ENCODE measurements at regions not wholly inside any gene's neighbourhood (a gene's known extent, or its start where the extent isn't known, plus 50 kb on each side); places are given as distances from the start of the nearest gene placed in this dataset.

GRCh38 chr2:100208141-100208770, 65.9 kb upstream of the AFF3 start:
- intact Hi-C loops (cut with DNase I): no loop called here
- no peaks in the 10 kb centered on the region for H3K36me3 ChIP-seq (ENCODE audit: control insufficient read depth in 1 of 2, insufficient read depth in 2 of 2, low read length in 1 of 2)
- no peaks in the 10 kb centered on the region for H3K27me3 ChIP-seq (ENCODE audit: control insufficient read depth in 1 of 2, insufficient read depth in 2 of 2, low read length in 1 of 2)
- WGBS, 2 donors: 89% methylated on average over 13 of the region's 13 CpGs
- H3K9me3 ChIP-seq (ENCODE audit: control insufficient read depth, low read length): no peaks in the 10 kb centered on the region
- no peaks in the 10 kb centered on the region for H3K4me1 ChIP-seq (ENCODE audit: control insufficient read depth in 1 of 2, insufficient read depth in 2 of 2, low read length in 2 of 2)
- no peak overlapping the region for H3K27ac ChIP-seq (ENCODE audit: low read depth in 1 of 2, low read length in 2 of 2)
- ATAC-seq (ENCODE audit: low FRiP score) (no peak), DNase-seq (no peak)
- H3K4me3 ChIP-seq (ENCODE audit: low read length in 2 of 2): no peak overlapping the region

GRCh38 chr2:100207411-100207885, 65.1 kb upstream of the AFF3 start:
- no peak overlapping the region for H3K27ac ChIP-seq (ENCODE audit: low read depth in 1 of 2, low read length in 2 of 2)
- WGBS, 2 donors: 61 to 63% methylated on average over 6 of the region's 6 CpGs
- H3K9me3 ChIP-seq (ENCODE audit: control insufficient read depth, low read length): no peaks in the 10 kb centered on the region
- no peaks in the 10 kb centered on the region for H3K4me1 ChIP-seq (ENCODE audit: control insufficient read depth in 1 of 2, insufficient read depth in 2 of 2, low read length in 2 of 2)
- H3K4me3 ChIP-seq (ENCODE audit: low read length in 2 of 2): no peak overlapping the region
- DNase-seq: no peak
- intact Hi-C loops (cut with DNase I): no loop called here
- ATAC-seq (ENCODE audit: low FRiP score): no peak
- H3K36me3 ChIP-seq (ENCODE audit: control insufficient read depth in 1 of 2, insufficient read depth in 2 of 2, low read length in 1 of 2): no peaks in the 10 kb centered on the region
- no peaks in the 10 kb centered on the region for H3K27me3 ChIP-seq (ENCODE audit: control insufficient read depth in 1 of 2, insufficient read depth in 2 of 2, low read length in 1 of 2)

GRCh38 chr2:100206731-100207255, 64.4 kb upstream of the AFF3 start:
- Histone ChIP-seq H3K9me3 (ENCODE audit: control insufficient read depth, low read length) (no peaks in the 10 kb centered on the region), H3K27ac (ENCODE audit: low read depth in 1 of 2, low read length in 2 of 2) (no peak overlapping the region), H3K36me3 (ENCODE audit: control insufficient read depth in 1 of 2, insufficient read depth in 2 of 2, low read length in 1 of 2) (no peaks in the 10 kb centered on the region), H3K4me1 (ENCODE audit: control insufficient read depth in 1 of 2, insufficient read depth in 2 of 2, low read length in 2 of 2) (no peaks in the 10 kb centered on the region), H3K4me3 (ENCODE audit: low read length in 2 of 2) (no peak overlapping the region), H3K27me3 (ENCODE audit: control insufficient read depth in 1 of 2, insufficient read depth in 2 of 2, low read length in 1 of 2) (no peaks in the 10 kb centered on the region)
- intact Hi-C loops (cut with DNase I): no loop called here
- DNase-seq (no peak), ATAC-seq (ENCODE audit: low FRiP score) (no peak)
- 96% methylated on average over 3 of the region's 3 CpGs for WGBS, 2 donors

GRCh38 chr2:100205174-100205573, 62.8 kb upstream of the AFF3 start:
- Histone ChIP-seq H3K9me3 (ENCODE audit: control insufficient read depth, low read length) (no peaks in the 10 kb centered on the region), H3K27me3 (ENCODE audit: control insufficient read depth in 1 of 2, insufficient read depth in 2 of 2, low read length in 1 of 2) (no peaks in the 10 kb centered on the region), H3K4me3 (ENCODE audit: low read length in 2 of 2) (no peak overlapping the region), H3K4me1 (ENCODE audit: control insufficient read depth in 1 of 2, insufficient read depth in 2 of 2, low read length in 2 of 2) (no peaks in the 10 kb centered on the region), H3K36me3 (ENCODE audit: control insufficient read depth in 1 of 2, insufficient read depth in 2 of 2, low read length in 1 of 2) (no peaks in the 10 kb centered on the region), H3K27ac (ENCODE audit: low read depth in 1 of 2, low read length in 2 of 2) (no peak overlapping the region)
- DNase-seq (no peak), ATAC-seq (ENCODE audit: low FRiP score) (no peak)
- intact Hi-C loops (cut with DNase I): no loop called here
- 92 to 96% methylated on average over 7 of the region's 7 CpGs for WGBS, 2 donors

- Histone ChIP-seq H3K36me3 (ENCODE audit: control insufficient read depth in 1 of 2, insufficient read depth in 2 of 2, low read length in 1 of 2) (no peaks in the 10 kb centered on the region), H3K9me3 (ENCODE audit: control insufficient read depth, low read length) (no peaks in the 10 kb centered on the region), H3K27me3 (ENCODE audit: control insufficient read depth in 1 of 2, insufficient read depth in 2 of 2, low read length in 1 of 2) (no peaks in the 10 kb centered on the region), H3K4me1 (ENCODE audit: control insufficient read depth in 1 of 2, insufficient read depth in 2 of 2, low read length in 2 of 2) (no peaks in the 10 kb centered on the region), H3K27ac (ENCODE audit: low read depth in 1 of 2, low read length in 2 of 2) (no peak overlapping the region), H3K4me3 (ENCODE audit: low read length in 2 of 2) (no peak overlapping the region)
- ATAC-seq (ENCODE audit: low FRiP score) (no peak), DNase-seq (no peak)
- WGBS, 2 donors: 94 to 95% methylated on average over 6 of the region's 6 CpGs
- intact Hi-C loops (cut with DNase I): no loop called here
These were observed 60.2 kb upstream of the AFF3 start for GRCh38 chr2:100202567-100202966.

- DNase-seq (no peak), ATAC-seq (ENCODE audit: low FRiP score) (no peak)
- H3K4me3 ChIP-seq (ENCODE audit: low read length in 2 of 2): no peak overlapping the region
- WGBS, 2 donors: 91 to 93% methylated on average over 4 of the region's 4 CpGs
- intact Hi-C loops (cut with DNase I): no loop called here
- no peak overlapping the region for H3K27ac ChIP-seq (ENCODE audit: low read depth in 1 of 2, low read length in 2 of 2)
- H3K27me3 ChIP-seq (ENCODE audit: control insufficient read depth in 1 of 2, insufficient read depth in 2 of 2, low read length in 1 of 2): no peaks in the 10 kb centered on the region
- no peaks in the 10 kb centered on the region for H3K9me3 ChIP-seq (ENCODE audit: control insufficient read depth, low read length)
- no peaks in the 10 kb centered on the region for H3K36me3 ChIP-seq (ENCODE audit: control insufficient read depth in 1 of 2, insufficient read depth in 2 of 2, low read length in 1 of 2)
- no peaks in the 10 kb centered on the region for H3K4me1 ChIP-seq (ENCODE audit: control insufficient read depth in 1 of 2, insufficient read depth in 2 of 2, low read length in 2 of 2)
These were observed 58.6 kb upstream of the AFF3 start for GRCh38 chr2:100200985-100201384.

- DNase-seq: no peak
- intact Hi-C loops (cut with DNase I): no loop called here
- no peak for ATAC-seq (ENCODE audit: low FRiP score)
These were observed 57.0 kb upstream of the AFF3 start for GRCh38 chr2:100199421-100199820.

GRCh38 chr2:100198461-100199230, 56.3 kb upstream of the AFF3 start:
- H3K36me3 ChIP-seq (ENCODE audit: control insufficient read depth in 1 of 2, insufficient read depth in 2 of 2, low read length in 1 of 2): no peaks in the 10 kb centered on the region
- intact Hi-C loops (cut with DNase I): no loop called here
- no peaks in the 10 kb centered on the region for H3K4me1 ChIP-seq (ENCODE audit: control insufficient read depth in 1 of 2, insufficient read depth in 2 of 2, low read length in 2 of 2)
- 79 to 83% methylated on average over 13 of the region's 13 CpGs for WGBS, 2 donors
- H3K9me3 ChIP-seq (ENCODE audit: control insufficient read depth, low read length): no peaks in the 10 kb centered on the region
- H3K27ac ChIP-seq (ENCODE audit: low read depth in 1 of 2, low read length in 2 of 2): peak overlapping the region; percentile 91 to 95
- no peaks in the 10 kb centered on the region for H3K27me3 ChIP-seq (ENCODE audit: control insufficient read depth in 1 of 2, insufficient read depth in 2 of 2, low read length in 1 of 2)
- no peak overlapping the region for H3K4me3 ChIP-seq (ENCODE audit: low read length in 2 of 2)
- DNase-seq (no peak), ATAC-seq (ENCODE audit: low FRiP score) (no peak)

More at GRCh38 chr2:100199421-100199820, 57.0 kb upstream of the AFF3 start:
- Histone ChIP-seq H3K27me3 (ENCODE audit: control insufficient read depth in 1 of 2, insufficient read depth in 2 of 2, low read length in 1 of 2) (no peaks in the 10 kb centered on the region), H3K4me1 (ENCODE audit: control insufficient read depth in 1 of 2, insufficient read depth in 2 of 2, low read length in 2 of 2) (no peaks in the 10 kb centered on the region), H3K4me3 (ENCODE audit: low read length in 2 of 2) (no peak overlapping the region), H3K9me3 (ENCODE audit: control insufficient read depth, low read length) (no peaks in the 10 kb centered on the region), H3K27ac (ENCODE audit: low read depth in 1 of 2, low read length in 2 of 2) (peak overlapping the region in 1 of 2 donors; percentile 43), H3K36me3 (ENCODE audit: control insufficient read depth in 1 of 2, insufficient read depth in 2 of 2, low read length in 1 of 2) (no peaks in the 10 kb centered on the region)
- 97 to 99% methylated on average over 5 of the region's 5 CpGs for WGBS, 2 donors

Data from aorta (tissue), 5 donors.